ENCODE measurements at regions not wholly inside any gene's neighbourhood (a gene's known extent, or its start where the extent isn't known, plus 50 kb on each side); places are given as distances from the start of the nearest gene placed in this dataset.
"Not testable (repeated sequence)": the region's sequence is repeated elsewhere in the genome, so short reads cannot be mapped to it uniquely, and the experiment has no call there.

DNA sequence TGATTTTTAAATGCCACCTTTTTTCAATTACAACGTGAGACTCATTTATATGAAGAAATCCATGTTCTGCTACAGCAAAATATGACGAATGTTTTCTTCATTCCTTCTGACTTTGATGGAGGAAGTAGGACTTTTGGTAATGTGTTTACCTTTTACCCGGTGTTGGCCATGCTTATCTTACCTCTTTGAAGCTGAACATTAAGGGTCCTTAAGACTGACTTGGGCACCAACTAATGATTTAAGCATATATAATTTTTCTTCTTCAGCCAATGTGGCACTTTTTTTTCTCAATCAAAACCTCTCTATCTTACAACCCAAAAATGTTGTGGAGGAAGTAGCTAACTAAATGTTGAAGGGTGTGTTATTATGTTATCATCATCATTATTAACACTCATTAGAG is 337.5 kb downstream of the EPHA7 start:
- DNase-seq = no peak

DNA sequence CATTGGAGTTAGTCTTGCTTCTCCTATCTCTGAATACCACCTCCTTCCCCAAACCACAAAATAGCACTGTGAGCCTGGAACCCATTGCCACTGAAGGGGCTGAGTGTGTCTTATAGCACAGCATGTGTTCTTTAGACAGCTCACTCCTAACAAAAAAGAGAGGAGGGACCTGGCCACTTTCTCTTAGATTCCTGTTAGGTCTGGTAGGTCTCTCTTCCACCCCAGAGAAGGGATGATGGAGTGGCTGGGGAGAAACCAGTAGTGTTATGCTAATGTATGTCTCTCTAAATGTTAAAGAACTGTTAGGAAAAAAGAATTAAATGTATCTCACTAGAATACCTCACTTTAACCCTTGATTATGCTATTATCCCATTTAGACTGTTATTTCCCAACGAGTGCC is 340.3 kb downstream of the EPHA7 start:
- peak; percentile 50 for DNase-seq

DNA sequence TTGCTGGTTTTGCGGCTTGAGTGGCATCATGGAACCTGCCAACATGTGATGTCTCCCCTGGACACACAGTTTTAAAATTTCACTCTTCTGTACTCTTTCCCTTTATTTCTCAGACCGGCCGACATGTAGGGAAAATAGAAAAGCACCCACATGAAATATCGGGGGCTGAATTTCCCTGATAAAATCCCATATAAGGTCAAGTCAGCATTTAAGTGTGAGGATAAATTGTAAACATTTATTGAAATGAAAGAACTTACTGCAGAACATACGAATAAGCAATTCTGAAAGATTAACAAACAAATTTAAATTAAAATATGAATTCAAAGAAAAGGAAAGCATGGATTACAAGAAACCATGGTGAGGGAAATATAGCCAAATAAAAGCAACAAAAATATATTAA is 345.5 kb downstream of the EPHA7 start:
- DNase-seq = no peak

DNA sequence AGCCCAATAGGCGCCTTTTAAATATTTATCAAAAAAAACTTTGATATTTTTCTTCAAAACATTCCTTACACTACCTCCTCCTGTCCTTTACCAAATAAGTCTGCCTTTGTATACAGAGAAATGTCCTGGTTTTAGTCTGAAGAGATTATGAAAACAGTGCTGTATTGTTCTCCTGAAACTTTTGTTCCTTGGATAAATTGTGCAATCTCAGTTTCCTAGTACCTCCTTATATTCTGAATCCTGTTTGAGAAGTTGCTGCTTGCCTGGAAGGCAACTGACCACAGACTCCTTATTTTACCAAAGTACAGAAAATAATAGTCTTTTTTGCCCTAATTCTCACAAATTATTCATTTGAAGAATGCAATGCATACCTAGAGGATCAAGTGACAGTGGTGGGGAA is 349.5 kb downstream of the EPHA7 start:
- DNase-seq = no peak

DNA sequence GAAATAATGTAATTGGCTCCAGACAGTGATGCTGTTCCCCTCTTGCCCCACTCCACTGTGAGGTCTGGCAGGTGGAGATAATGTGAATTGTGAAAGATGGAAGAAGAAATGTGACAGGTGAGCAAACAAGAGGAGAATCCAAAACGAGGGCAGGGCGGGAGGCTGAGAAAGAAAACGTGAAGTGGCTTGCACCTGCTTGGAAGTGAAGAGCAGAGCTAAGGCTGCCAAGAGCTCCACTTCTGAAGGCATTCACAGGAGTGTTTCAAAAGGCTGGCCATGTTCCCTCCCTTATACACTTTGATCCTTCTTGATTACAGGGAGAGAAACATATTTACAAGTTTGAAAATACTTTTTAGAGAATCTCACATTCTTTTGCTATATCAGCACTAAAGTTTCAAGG is 359.4 kb downstream of the EPHA7 start:
- no peak for DNase-seq

DNA sequence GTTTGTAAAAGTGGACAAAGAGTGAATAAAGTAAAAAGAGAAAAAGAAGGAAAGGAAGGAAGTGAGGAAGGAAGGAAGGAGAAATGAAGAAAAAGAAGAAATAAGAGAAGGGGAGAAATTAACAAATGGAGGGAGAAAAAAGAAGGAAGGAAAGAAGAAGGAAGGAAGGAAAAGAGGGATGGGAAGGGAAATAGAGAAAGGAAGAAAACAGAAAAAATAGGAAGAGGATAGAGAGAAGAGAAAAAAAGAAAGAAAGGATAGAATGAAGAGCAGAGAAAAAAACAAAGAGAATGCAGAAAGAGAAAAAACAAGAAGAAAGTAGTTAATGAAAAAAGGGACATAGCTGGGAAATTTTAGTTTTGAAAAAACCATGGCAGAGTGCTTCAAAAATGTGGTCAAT is 361.8 kb downstream of the EPHA7 start:
- DNase-seq = no peak

DNA sequence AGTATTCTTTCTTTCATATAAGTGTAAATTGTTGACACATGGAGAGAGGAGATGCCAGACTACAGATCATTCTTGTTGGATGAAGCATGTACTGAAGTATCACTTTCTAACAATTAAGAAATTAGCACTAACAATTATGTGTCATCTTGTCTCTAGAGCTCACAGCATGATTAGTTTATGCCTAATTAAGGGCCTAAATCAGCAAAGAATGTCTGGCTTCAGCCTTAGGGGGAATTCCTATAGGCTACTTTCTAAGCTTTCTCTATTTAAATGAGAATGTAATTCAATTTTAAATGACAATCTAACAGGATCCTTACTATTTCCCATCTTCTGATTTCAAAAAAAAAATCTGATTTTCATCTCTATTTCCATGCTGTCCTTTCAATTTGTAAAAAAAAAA is 371.0 kb downstream of the EPHA7 start:
- no peak for DNase-seq

DNA sequence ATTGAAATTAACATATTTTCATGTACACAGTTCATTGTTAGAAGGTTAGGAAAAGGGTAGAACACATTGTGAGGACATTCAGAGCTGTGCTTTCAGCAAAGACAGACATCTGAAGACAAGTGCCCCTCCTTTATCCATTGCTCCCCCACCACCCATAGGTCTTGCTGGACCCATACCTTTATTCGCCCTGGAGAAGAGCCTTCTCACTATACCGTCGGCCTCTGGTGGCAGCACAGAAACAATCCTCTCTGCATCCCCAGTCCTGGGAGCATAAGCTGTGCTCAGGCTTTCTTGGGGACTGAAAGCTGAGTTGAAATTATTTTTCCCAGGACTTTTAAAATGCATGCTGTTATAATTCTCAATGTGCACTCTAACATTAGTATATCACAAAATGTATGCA is 372.3 kb downstream of the EPHA7 start:
- peak; percentile 52 for DNase-seq

DNA sequence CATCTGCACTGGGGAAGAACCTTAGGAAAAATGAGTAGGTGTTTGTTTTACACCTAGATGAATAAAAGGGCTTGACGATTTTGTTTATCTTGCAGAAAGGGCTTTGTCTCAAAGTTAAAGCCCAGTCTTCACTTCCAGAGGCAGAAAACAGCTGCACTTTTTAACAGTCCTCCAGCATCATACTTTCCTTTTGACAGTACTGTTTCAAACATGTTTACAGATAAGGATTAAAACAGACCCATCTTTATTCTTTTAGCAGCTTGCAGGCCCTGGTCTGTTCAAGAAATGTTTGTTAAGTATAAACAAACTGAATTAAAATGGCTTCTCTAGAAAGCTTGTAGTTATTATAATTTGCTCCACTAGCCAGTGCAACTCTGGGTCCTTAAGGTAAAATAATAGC is 374.2 kb downstream of the EPHA7 start:
- DNase-seq = no peak

DNA sequence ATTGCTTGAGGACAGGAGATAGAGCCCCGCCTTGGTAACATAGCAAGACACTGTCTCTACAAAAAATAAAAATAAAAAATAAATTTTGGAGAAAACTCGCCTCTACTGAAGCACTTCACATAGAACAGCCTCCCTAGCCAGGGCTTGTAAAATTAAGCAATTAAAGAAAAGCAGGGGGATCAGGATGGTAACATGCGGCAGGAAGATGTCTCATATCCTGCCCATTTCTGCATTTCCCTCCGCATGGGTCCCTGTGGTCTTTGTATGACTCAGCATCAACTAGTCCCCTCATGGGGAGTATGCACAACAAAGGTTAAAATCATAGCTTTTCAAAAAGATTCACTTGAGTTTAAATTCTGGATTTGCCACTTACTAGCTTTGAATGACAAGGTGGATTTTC is 379.0 kb downstream of the EPHA7 start:
- DNase-seq = no peak

DNA sequence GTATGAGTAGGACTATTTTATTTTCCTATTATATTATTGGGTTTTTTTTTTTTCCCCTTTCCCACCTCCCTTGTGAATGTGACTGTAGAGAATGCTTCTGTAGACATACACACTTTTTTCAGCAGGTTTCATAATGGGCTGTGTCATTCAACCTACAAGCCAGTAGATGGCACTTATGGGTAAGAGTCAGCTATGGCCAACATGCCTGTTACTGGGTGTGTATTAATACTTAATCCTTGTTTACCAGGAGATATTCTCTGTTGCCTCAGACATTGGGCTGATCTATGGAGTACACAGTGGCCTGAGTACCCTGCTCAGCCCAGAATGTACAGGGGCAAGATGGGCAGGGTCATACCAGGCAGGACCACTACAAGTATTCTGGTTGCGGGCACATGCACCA is 382.5 kb downstream of the EPHA7 start:
- no peak for DNase-seq

DNA sequence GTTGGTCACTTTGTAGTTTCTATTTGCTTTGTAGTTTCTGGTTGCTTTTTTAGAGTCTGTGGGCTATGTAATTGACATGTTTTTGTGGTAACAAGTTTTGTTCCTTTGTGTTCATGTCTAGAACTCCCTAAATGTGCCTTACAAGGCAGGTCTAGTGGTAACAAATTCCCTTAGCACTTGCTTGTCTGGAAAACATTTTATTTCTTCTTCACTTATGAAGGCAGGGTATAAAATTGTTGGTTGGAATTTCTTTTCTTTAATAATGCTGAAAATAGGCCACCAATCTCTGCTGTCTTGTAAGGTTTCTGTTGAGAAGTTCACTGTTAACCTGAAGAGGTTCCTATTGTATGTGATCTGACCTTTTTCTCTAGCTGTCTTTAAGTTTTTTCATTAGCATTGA is 383.6 kb downstream of the EPHA7 start:
- DNase-seq = no peak

DNA sequence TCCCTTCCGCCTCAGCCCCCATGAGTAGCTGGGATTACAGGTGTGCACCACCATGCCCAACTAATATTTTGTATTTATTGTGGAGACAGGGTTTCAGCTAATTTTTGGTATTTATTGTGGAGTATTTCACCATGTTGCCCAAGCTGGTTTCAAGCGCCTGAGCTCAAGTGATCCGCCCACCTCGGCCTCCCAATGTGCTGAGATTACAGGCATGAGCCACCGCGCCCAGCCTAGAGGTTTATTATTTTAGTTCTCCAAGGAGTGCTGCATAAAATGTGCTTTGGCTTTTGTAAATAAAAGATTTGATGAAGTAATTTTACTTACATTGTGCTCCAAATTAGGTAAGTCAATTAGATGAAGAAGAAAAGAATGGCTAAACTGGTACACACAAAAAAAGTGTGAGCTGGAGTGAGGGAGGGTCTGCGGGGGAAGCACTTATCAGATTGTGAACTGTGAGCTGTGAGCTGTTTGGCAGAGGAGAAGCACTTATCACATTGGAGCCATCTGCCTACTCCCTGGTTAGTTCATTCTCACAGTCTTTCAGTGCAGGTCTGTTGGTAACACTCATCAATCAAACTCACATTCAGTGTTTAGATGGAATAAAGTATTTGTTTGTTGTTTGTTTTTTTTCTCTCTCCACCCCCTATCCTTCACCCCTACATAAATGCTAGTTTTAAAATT is 398.0 kb downstream of the EPHA7 start:
- DNase-seq = peak; percentile 61

DNA sequence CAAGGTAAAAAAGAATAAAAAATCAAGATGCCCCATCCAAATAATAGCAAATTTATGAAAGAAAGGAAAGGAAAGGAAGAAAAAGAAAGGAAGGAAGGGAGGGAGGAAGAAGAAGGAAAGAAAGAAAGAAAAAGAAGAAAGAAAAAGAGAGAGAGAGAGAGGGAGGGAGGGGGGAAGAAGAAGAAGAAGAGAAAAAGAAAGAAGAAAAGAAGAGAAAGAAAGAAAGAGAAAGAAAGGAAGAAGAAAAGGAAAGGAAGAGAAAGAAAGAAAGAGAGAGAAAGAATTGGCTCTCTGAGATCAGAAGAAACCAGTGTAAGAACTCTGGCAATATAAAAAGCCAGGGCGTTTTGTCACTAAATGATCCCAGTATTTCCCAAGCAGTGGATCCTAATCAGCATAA is 401.7 kb downstream of the EPHA7 start:
- DNase-seq = no peak

DNA sequence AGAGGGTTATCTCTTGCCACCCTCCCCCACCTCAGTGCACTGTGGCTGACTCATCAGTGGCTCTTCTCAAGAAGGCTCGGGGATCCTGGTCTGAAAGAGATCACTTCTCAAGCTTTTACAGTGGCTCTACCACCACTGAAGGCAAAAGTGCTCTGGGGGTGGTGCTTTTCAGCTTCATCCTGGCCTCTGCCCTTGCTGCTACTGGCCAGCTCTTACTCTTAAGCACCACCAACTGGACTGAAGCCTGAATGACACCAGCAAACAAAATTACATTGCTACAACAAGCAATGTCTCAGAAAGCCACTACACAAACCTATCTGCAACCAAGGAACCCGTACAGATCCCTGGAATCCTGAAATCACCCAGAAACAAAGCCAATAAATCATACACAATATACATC is 402.1 kb downstream of the EPHA7 start:
- peak; percentile 80 for DNase-seq

DNA sequence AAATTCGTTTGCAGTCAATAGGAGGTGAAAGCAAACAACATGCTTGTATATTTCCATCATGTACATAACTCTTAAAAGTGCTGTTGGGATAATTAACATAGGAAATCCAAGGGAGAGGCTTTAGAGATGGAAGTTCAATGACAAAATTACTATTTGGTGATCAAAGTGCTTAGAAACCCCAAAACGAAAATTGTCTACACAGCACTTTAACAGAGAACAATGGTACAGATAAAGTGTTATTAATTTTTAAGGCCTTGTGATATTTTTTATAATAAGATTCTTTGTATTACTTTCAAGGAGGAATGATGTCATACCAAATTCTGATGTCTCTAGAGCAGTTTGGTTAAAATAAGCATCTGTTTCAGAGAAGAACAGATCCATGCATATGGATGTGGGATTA is 406.3 kb downstream of the EPHA7 start:
- no peak for DNase-seq

DNA sequence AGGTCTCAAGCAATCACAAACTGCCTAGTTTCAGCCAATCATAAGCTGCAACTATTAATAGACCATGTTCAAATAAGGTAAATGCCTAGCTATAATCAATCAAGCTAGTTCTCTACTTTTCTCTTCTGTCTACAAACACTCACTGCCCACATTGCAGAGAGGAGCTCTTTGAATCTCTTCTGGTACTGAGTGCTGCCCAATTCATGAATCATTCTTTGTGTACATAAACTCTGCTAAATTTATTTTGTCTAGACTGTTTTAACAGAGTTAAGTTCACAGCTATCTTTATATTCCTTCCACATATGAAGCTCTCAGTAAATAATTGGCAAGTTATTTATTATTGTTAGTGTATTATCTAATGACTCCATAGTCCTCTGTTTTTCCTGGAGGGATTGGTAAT is 411.0 kb downstream of the EPHA7 start:
- DNase-seq = no peak

DNA sequence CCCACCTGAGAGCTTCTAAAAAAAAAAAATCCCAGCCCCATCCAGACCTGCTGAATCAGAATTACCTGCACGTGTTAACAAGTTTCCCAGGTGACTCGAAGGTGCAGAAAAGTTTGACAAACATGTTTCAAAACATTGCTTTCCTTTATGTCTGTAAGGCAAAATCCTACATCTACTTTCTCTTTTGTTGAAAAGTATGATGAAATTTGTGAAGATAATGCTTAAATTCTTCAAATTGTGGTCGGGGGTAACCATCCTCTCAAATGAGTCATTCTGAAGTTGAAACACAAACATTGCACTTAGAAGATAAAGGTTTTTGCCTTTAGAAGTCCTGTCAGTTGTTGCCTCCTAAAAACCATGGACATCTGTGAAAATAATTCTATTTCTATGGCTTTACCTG is 429.7 kb downstream of the EPHA7 start:
- no peak for DNase-seq

DNA sequence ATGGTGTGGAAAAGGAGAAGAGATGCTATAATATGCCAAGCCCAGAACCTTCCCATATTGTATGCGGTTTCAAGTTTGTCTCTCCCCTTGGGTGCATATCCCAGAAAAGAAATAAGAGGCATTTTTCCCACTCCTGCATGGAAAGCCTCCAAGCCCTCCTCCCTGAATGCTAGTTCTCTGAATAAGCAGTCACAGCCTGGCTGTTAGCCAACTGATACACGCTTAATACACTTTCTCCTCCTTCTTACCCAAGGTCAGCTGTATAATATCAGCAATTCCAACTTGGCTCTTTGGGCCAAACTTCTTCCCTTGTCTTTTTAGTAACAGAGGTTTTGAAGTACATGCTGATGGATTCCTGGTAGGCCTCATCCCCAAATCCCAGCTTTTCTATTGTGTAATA is 440.1 kb downstream of the EPHA7 start:
- DNase-seq = no peak

DNA sequence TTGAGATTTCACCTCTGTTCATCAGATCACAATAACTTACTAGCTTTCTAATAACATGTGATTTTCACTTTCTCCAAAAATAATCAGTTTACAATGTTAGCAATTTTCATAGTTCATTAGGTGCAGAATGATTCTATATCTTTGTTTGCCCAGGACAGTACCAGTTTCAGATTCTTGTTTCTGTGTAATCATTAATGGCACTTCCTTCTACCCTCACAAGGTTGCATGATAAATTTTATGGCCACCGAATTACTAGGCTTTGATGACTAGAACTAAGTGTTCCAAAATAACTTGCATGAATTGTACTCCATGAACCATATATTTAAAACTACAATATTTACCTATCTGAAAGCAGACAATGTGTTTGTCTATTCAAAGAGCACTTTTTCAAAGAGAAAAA is 442.3 kb downstream of the EPHA7 start:
- DNase-seq = no peak

DNA sequence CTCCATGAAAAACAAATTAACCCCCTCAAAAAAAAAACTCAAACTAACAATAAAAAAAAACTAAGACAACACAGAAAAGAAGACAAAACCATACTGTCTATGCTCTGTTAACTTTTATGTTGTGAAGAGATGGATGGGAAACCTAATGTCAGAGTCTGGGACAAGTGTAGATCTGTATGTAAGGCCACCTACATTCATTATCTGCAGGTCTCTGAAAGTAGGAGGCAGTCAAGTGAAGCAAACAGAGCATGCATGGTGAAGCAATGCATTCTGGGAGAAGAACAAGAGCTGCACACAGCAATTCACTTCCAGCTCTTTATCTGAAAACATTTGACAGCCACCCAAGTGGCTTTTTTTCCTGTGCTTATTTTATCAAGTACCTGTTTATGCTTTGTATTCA is 452.0 kb downstream of the EPHA7 start:
- DNase-seq = no peak

DNA sequence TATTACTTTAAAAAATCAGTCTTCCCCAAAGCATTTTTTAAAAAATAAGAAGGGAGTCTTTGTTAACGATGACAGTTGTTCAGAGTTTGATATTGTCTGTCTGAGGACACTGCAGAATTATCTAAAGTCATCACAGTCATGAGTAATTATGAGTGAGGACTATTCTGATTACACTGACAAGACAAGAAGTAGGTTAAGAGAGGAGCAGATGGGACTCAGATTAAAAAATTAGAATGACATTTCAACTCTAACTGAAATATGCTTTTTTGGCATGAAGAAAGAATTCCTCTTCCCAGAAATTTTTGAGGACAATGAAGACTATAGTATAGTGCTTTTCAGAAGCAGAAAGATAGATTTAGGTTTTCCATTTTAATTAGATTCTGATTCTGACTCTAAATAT is 456.5 kb downstream of the EPHA7 start:
- no peak for DNase-seq

DNA sequence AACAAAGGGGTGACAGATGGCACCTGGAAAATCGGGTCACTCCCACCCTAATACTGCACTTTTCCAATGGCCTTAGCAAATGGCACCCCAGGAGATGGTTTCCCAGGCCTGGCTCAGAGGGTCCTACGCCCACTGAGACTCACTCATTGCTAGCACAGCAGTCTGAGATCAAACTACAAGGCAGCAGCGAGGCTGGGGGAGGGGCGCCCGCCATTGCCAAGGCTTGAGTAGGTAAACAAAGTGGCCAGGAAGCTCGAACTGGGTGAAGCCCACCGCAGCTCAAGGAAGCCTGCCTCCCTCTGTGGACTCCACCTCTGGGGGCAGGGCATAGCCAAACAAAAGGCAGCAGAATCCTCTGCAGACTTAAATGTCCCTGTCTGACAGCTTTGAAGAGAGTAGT is 467.2 kb downstream of the EPHA7 start:
- DNase-seq = not testable (repeated sequence)

DNA sequence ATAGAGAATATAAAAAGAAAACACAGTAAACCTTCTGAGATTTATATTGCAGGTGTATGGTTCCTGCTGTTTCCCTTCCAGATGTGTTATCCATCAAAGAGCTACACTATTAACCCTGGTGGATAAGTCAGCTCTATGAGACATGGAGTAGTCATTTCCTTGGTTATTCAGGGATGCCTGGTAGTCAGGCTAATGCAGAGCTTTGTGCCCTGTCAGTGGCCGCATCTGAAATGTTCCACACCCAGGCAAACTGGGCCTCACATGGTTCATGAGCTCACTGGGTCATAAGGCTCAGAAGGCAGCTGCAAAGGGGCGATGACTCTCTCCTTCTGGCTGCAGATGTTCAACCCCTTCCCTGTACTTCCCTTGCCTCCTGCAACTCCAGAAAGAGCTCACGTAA is 473.6 kb downstream of the EPHA7 start:
- DNase-seq = peak; percentile 72

DNA sequence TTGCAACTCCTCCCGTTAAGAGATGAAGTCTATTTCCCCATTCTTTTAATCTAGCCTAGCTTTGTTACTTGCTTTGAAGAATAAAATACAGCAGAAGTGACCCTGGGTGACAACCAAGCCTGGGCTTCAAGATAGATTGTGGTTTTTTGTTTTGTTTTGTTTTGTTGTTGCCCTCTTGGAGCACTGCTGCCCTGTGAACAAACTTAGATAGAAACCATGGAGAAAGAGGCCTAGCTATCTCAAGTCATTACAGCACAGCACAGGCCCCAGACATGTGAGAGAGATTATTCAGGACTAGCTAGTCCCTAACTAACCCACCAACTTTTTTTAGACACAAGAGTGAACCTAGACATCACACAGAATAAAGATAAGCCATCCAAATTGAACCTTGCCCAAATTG is 475.2 kb downstream of the EPHA7 start:
- no peak for DNase-seq

DNA sequence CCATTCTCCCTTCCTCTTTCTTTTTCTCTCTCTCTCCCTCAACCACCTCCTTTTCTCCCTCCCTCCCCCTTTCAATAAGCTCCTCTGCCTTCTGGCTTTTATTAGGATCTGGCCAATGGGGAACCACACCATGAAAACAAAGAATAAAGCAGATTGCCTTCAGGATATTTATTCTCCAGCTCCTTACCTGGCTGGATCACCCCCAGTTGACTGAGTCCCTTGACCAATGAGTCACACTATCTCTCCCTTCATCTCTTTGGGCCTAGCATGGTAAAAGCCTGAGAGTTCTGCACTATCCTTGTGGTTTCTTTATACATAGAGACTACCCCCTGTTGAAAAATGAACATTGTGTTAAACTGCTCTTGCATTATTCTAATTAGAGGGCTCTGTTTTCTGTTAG is 476.8 kb downstream of the EPHA7 start:
- peak; percentile 82 for DNase-seq

Data from islet precursor cell (in vitro differentiated cells).